K562 (cell line): ENCODE measurements at regions not wholly inside any gene's neighbourhood (a gene's known extent, or its start where the extent isn't known, plus 50 kb on each side); places are given as distances from the start of the nearest gene placed in this dataset.

Experiments used
- ATAC-seq: fragments of 200-7000 bp; cut with Tn5 transposase; 3 replicates; pipeline ENCODE4 v1.9.1; 2020; ENCODE audit warnings: moderate library complexity
- BruUV-seq: library from RNA; stranded (reverse); fragments of 400-500 nt; replicated peaks from 2 replicates; lab custom pipeline; 2021; lab: Mats Ljungman, UMichigan
- CTCF ChIA-PET: fragments of 300-600 bp; formaldehyde crosslinking; extraction: SDS; loops from one replicate; lab custom pipeline; 2021; ENCODE audit warnings: low intra/inter-chr PET ratio; lab: Yijun Ruan, JAX
- POLR2A ChIA-PET: fragments of 300-600, 350-650 bp; sonication (Branson Sonifier 250); formaldehyde crosslinking; extraction: SDS; loops from one replicate; lab custom pipeline; 2021; ENCODE audit warnings: antibody characterized with exemption, inconsistent platforms; lab: Yijun Ruan, JAX
- DNase-seq, 4 experiments: peaks; one replicate each; pipeline versions ENCODE4 v3.0.0 to v3.0.0-alpha.2; 2011 to 2018; ENCODE audit warnings: low spot score in 3 of 4, mixed read lengths in 3 of 4; ENCODE audit errors: extremely low read depth in 1 of 4
- FAIRE-seq: peaks from 2 replicates; lab custom pipeline; 2011; peaks lifted over from hg19 to GRCh38; lab: Jason Lieb, UNC
- H2AFZ ChIP-seq: 2 replicates; pipeline ENCODE4 v1.6.0; 2011; ENCODE audit warnings: low read depth, low read length, control low read depth, inconsistent platforms
- H3K27ac ChIP-seq: fragments of 200-600 bp; 3 replicates; pipeline ENCODE4 v1.8.0; 2011; ENCODE audit warnings: low read depth, mild to moderate bottlenecking, control low read depth, inconsistent platforms, low read length, moderate library complexity, mixed read lengths; ENCODE audit errors: extremely low read depth
- H3K27me3 ChIP-seq, 2 experiments: fragments of 300-600 bp in 1 of 2; 2 replicates in 1 of 2; 3 replicates in 1 of 2; pipeline versions ENCODE4 v1.6.0 to v1.8.0; 2011; ENCODE audit warnings: inconsistent platforms in 2 of 2, low read length in 2 of 2, mild to moderate bottlenecking in 1 of 2, mixed read lengths in 1 of 2, moderate library complexity in 1 of 2; ENCODE audit not compliant: control insufficient read depth in 2 of 2, insufficient read depth in 2 of 2
- H3K36me3 ChIP-seq: fragments of 300-600 bp; 3 replicates; pipeline ENCODE4 v1.8.0; 2011; ENCODE audit warnings: mild to moderate bottlenecking, low read length, inconsistent platforms; ENCODE audit not compliant: control insufficient read depth, insufficient read depth
- H3K4me1 ChIP-seq, 2 experiments: fragments of 200-600 bp in 1 of 2; replicated peaks in 1 of 2; 2 replicates in 1 of 2; 3 replicates in 1 of 2; pipeline versions ENCODE4 v1.5.1 to v1.8.0; 2011; ENCODE audit warnings: inconsistent platforms in 2 of 2, low read length in 2 of 2, mild to moderate bottlenecking in 1 of 2, mixed read lengths in 1 of 2, moderate library complexity in 1 of 2; ENCODE audit not compliant: control insufficient read depth in 2 of 2, insufficient read depth in 2 of 2
- H3K4me2 ChIP-seq: 2 replicates; pipeline ENCODE4 v1.6.1; 2011; ENCODE audit warnings: low read length, control low read depth, inconsistent platforms, mixed read lengths; ENCODE audit not compliant: insufficient read depth
- H3K4me3 ChIP-seq: fragments of 200-600 bp; sonication (generic), shearing (Covaris generic); 2 replicates; pipeline ENCODE4 v1.5.1; 2016; ENCODE audit warnings: control low read depth, inconsistent platforms
- H3K79me2 ChIP-seq: fragments of 200-600 bp; 3 replicates; pipeline ENCODE4 v1.8.0; 2011; ENCODE audit warnings: low read length, inconsistent platforms; ENCODE audit not compliant: control insufficient read depth, insufficient read depth
- H3K9ac ChIP-seq, 2 experiments: 2 replicates each; pipeline versions ENCODE4 v1.6.0 to v1.6.1; 2011; ENCODE audit warnings: low read depth in 2 of 2, low read length in 2 of 2, control low read depth in 1 of 2, inconsistent platforms in 1 of 2, mild to moderate bottlenecking in 1 of 2, mixed read lengths in 1 of 2; ENCODE audit not compliant: insufficient read depth in 1 of 2
- H3K9me1 ChIP-seq: one replicate; pipeline ENCODE4 v1.6.0; 2011; ENCODE audit warnings: inconsistent platforms, mild to moderate bottlenecking, low read length, moderate library complexity; ENCODE audit not compliant: control insufficient read depth, insufficient read depth
- H3K9me3 ChIP-seq: replicated peaks from 2 replicates; pipeline ENCODE4 v1.5.1; 2011; ENCODE audit warnings: low read depth, low read length, inconsistent platforms; ENCODE audit not compliant: control insufficient read depth, insufficient read depth
- H4K20me1 ChIP-seq: replicated peaks from 2 replicates; pipeline ENCODE4 v1.6.1; 2011; ENCODE audit warnings: low read length, inconsistent platforms, mixed read lengths; ENCODE audit not compliant: control insufficient read depth, insufficient read depth
- BCL6 ChIP-seq: fragments of 250-450 bp; sonication (Bioruptor Pico); IDR thresholded peaks from 2 replicates; pipeline ENCODE4 v1.4.0; 2020
- HNRNPL ChIP-seq: fragments of 200-400 bp; formaldehyde crosslinking; IDR thresholded peaks from 2 replicates; pipeline ENCODE4 v1.6.1; 2017; ENCODE audit warnings: low read depth, mild to moderate bottlenecking, low read length
- IRF1 ChIP-seq: sonication (generic); formaldehyde crosslinking; IDR thresholded peaks from 2 replicates; pipeline ENCODE4 v1.8.0; 2022; ENCODE audit warnings: missing genetic modification reagents, mild to moderate bottlenecking, borderline replicate concordance
- MCM2 ChIP-seq: fragments of 450-650 bp; IDR thresholded peaks from 2 replicates; pipeline ENCODE4 v1.6.1; 2017; ENCODE audit warnings: low read depth, mild to moderate bottlenecking
- MGA ChIP-seq: fragments of 450-650 bp; IDR thresholded peaks from 2 replicates; pipeline ENCODE4 v1.6.1; 2016; ENCODE audit warnings: mild to moderate bottlenecking, moderate library complexity
- NCOA1 ChIP-seq: fragments of 450-650 bp; IDR thresholded peaks from 2 replicates; pipeline ENCODE4 v1.6.1; 2016; ENCODE audit warnings: low read depth
- SIRT6 ChIP-seq: IDR thresholded peaks from one replicate; pipeline ENCODE4 v1.6.1; 2012; ENCODE audit warnings: low read depth, mild to moderate bottlenecking, control low read depth, inconsistent platforms, low read length, moderate library complexity
- SMARCA4 ChIP-seq: fragments of 450-650 bp; IDR thresholded peaks from 2 replicates; pipeline ENCODE4 v1.6.1; 2016
- ZBTB7A ChIP-seq: IDR thresholded peaks from 2 replicates; pipeline ENCODE4 v1.6.1; 2011; ENCODE audit warnings: low read depth, mild to moderate bottlenecking, low read length, moderate library complexity, borderline replicate concordance; ENCODE audit not compliant: control insufficient read depth
- ZNF232 ChIP-seq: sonication (generic); formaldehyde crosslinking; IDR thresholded peaks from 2 replicates; pipeline ENCODE4 v1.8.0; 2022; ENCODE audit warnings: mild to moderate bottlenecking, missing genetic modification reagents
- ZNF445 ChIP-seq: fragments of 250-450 bp; sonication (Bioruptor Pico); IDR thresholded peaks from 2 replicates; pipeline ENCODE4 v1.4.0; 2020; ENCODE audit warnings: low read depth, mild to moderate bottlenecking, moderate library complexity
- ZNF586 ChIP-seq: fragments of 450-650 bp; formaldehyde crosslinking; conservative IDR thresholded peaks from 2 replicates; pipeline ENCODE4 v1.4.0; 2020; ENCODE audit warnings: mild to moderate bottlenecking, moderate library complexity
- ZNF699 ChIP-seq: fragments of 250-450 bp; sonication (Bioruptor Pico); IDR thresholded peaks from 2 replicates; pipeline ENCODE4 v1.8.0; 2021; ENCODE audit warnings: mild to moderate bottlenecking, moderate library complexity; ENCODE audit not compliant: insufficient replicate concordance
- WGBS: fragments of 100-300 bp; shearing (Covaris generic); methylation state at CpG from one replicate; pipeline ENCODE4 v1.1.6; 2016; ENCODE audit warnings: low coverage, mixed read lengths; ENCODE audit not compliant: insufficient coverage; ENCODE audit errors: missing lambda C conversion rate; 5-methylcytosine and 5-hydroxymethylcytosine counted together
- in situ Hi-C: fragments of 300-500 bp; cut with MboI; formaldehyde crosslinking; loops from 4 replicates; pipeline ENCODE4 v1.15.0; 2018; ENCODE audit warnings: inconsistent platforms, mixed read lengths
- intact Hi-C: fragments of 100-400 bp; cut with micrococcal nuclease; formaldehyde crosslinking; loops from 2 replicates; pipeline ENCODE4 v1.14.2; 2022

GRCh38 chrX:26845056-26845455 is 618.1 kb downstream of the PPP4R3C start:
- Histone ChIP-seq H3K79me2 (no peaks in the 10 kb centered on the region), H3K27ac (no peak overlapping the region), H3K27me3 (no peaks in the 10 kb centered on the region), H2AFZ (no peak overlapping the region), H3K9me1 (no peaks in the 10 kb centered on the region), H3K4me3 (no peak overlapping the region), H3K36me3 (no peaks in the 10 kb centered on the region), H4K20me1 (no peaks in the 10 kb centered on the region), H3K4me2 (no peak overlapping the region), H3K4me1 (no peaks in the 10 kb centered on the region), H3K9ac (no peak overlapping the region), H3K9me3 (no peaks in the 10 kb centered on the region)
- no peak for FAIRE-seq
- ChIA-PET POLR2A (no interaction called here), CTCF (no interaction called here)
- BruUV-seq, result no TSS peak
- ATAC-seq, result no peak
- in situ Hi-C loops, result no loop called here
- DNase-seq, result no peak
- intact Hi-C loops, result no loop called here
- WGBS, result 8% methylated on average over 2 of the region's 2 CpGs
- no peak for TF ChIP-seq NCOA1
- TF ChIP-seq SIRT6, result no peak
- TF ChIP-seq SMARCA4, result no peak
- TF ChIP-seq ZNF232 (CRISPR knock-in tag), result no peak
- TF ChIP-seq ZBTB7A, result no peak
- no peak for TF ChIP-seq ZNF586 (CRISPR knock-in tag)
- TF ChIP-seq MCM2, result no peak
- TF ChIP-seq ZNF445 (CRISPR knock-in tag), result no peak
- TF ChIP-seq IRF1 (CRISPR knock-in tag), result no peak
- TF ChIP-seq HNRNPL, result no peak
- TF ChIP-seq ZNF699, result no peak
- TF ChIP-seq MGA, result no peak
- TF ChIP-seq BCL6 (CRISPR knock-in tag), result no peak
